Fibroblast of pulmonary artery (primary cell): ENCODE measurements at regions not wholly inside any gene's neighbourhood (a gene's known extent, or its start where the extent isn't known, plus 50 kb on each side); places are given as distances from the start of the nearest gene placed in this dataset.

ENCODE experiments used
- DNase-seq: peaks from one replicate; pipeline ENCODE4 v3.0.0-alpha.2; 2010; ENCODE audit warnings: low read depth
- H3K4me3 ChIP-seq: replicated peaks from 2 replicates; pipeline ENCODE4 v1.5.1; 2011; ENCODE audit warnings: low read depth, mild to moderate bottlenecking, control low read depth, low read length, moderate library complexity
- CTCF ChIP-seq: IDR thresholded peaks from 2 replicates; pipeline ENCODE4 v1.5.1; 2011; ENCODE audit warnings: mild to moderate bottlenecking, control low read depth, low read length, inconsistent platforms; ENCODE audit errors: missing control alignments

- no peak for TF ChIP-seq CTCF
- H3K4me3 ChIP-seq = no peak overlapping the region
- DNase-seq = no peak
These were observed 197.1 kb upstream of the TSHZ3 start for GRCh38 chr19:31546205-31546960.

GRCh38 chr19:31548941-31549340 lies 199.7 kb upstream of the TSHZ3 start:
- peak; percentile 62 for DNase-seq
- TF ChIP-seq CTCF = peak; percentile 76
- H3K4me3 ChIP-seq = no peak overlapping the region

GRCh38 chr19:31553112-31553845 lies 204.0 kb upstream of the TSHZ3 start:
- no peak overlapping the region for H3K4me3 ChIP-seq
- TF ChIP-seq CTCF = no peak
- no peak for DNase-seq

GRCh38 chr19:31553846-31554215 lies 204.6 kb upstream of the TSHZ3 start:
- DNase-seq = no peak
- no peak overlapping the region for H3K4me3 ChIP-seq
- no peak for TF ChIP-seq CTCF

- TF ChIP-seq CTCF = no peak
- DNase-seq = no peak
- no peak overlapping the region for H3K4me3 ChIP-seq
These were observed 205.1 kb upstream of the TSHZ3 start for GRCh38 chr19:31554360-31554759.

GRCh38 chr19:31555634-31556215 lies 206.5 kb upstream of the TSHZ3 start:
- TF ChIP-seq CTCF = no peak
- DNase-seq = no peak
- H3K4me3 ChIP-seq = no peak overlapping the region

- H3K4me3 ChIP-seq = no peak overlapping the region
- TF ChIP-seq CTCF = no peak
- no peak for DNase-seq
These were observed 210.3 kb upstream of the TSHZ3 start for GRCh38 chr19:31559494-31559893.
